K562 (cell line): ENCODE measurements at regions not wholly inside any gene's neighbourhood (a gene's known extent, or its start where the extent isn't known, plus 50 kb on each side); places are given as distances from the start of the nearest gene placed in this dataset.

Experiments used
- ATAC-seq: fragments of 200-7000 bp; cut with Tn5 transposase; 3 replicates; pipeline ENCODE4 v1.9.1; 2020; ENCODE audit warnings: moderate library complexity
- BruUV-seq: library from RNA; stranded (reverse); fragments of 400-500 nt; replicated peaks from 2 replicates; lab custom pipeline; 2021; lab: Mats Ljungman, UMichigan
- CTCF ChIA-PET: fragments of 300-600 bp; formaldehyde crosslinking; extraction: SDS; loops from one replicate; lab custom pipeline; 2021; ENCODE audit warnings: low intra/inter-chr PET ratio; lab: Yijun Ruan, JAX
- POLR2A ChIA-PET: fragments of 300-600, 350-650 bp; sonication (Branson Sonifier 250); formaldehyde crosslinking; extraction: SDS; loops from one replicate; lab custom pipeline; 2021; ENCODE audit warnings: antibody characterized with exemption, inconsistent platforms; lab: Yijun Ruan, JAX
- DNase-seq, 4 experiments: peaks; one replicate each; pipeline versions ENCODE4 v3.0.0 to v3.0.0-alpha.2; 2011 to 2018; ENCODE audit warnings: low spot score in 3 of 4, mixed read lengths in 3 of 4; ENCODE audit errors: extremely low read depth in 1 of 4
- FAIRE-seq: peaks from 2 replicates; lab custom pipeline; 2011; peaks lifted over from hg19 to GRCh38; lab: Jason Lieb, UNC
- H2AFZ ChIP-seq: 2 replicates; pipeline ENCODE4 v1.6.0; 2011; ENCODE audit warnings: low read depth, low read length, control low read depth, inconsistent platforms
- H3K27ac ChIP-seq: fragments of 200-600 bp; 3 replicates; pipeline ENCODE4 v1.8.0; 2011; ENCODE audit warnings: low read depth, mild to moderate bottlenecking, control low read depth, inconsistent platforms, low read length, moderate library complexity, mixed read lengths; ENCODE audit errors: extremely low read depth
- H3K27me3 ChIP-seq, 2 experiments: fragments of 300-600 bp in 1 of 2; 2 replicates in 1 of 2; 3 replicates in 1 of 2; pipeline versions ENCODE4 v1.6.0 to v1.8.0; 2011; ENCODE audit warnings: inconsistent platforms in 2 of 2, low read length in 2 of 2, mild to moderate bottlenecking in 1 of 2, mixed read lengths in 1 of 2, moderate library complexity in 1 of 2; ENCODE audit not compliant: control insufficient read depth in 2 of 2, insufficient read depth in 2 of 2
- H3K36me3 ChIP-seq: fragments of 300-600 bp; 3 replicates; pipeline ENCODE4 v1.8.0; 2011; ENCODE audit warnings: mild to moderate bottlenecking, low read length, inconsistent platforms; ENCODE audit not compliant: control insufficient read depth, insufficient read depth
- H3K4me1 ChIP-seq, 2 experiments: fragments of 200-600 bp in 1 of 2; replicated peaks in 1 of 2; 2 replicates in 1 of 2; 3 replicates in 1 of 2; pipeline versions ENCODE4 v1.5.1 to v1.8.0; 2011; ENCODE audit warnings: inconsistent platforms in 2 of 2, low read length in 2 of 2, mild to moderate bottlenecking in 1 of 2, mixed read lengths in 1 of 2, moderate library complexity in 1 of 2; ENCODE audit not compliant: control insufficient read depth in 2 of 2, insufficient read depth in 2 of 2
- H3K4me2 ChIP-seq: 2 replicates; pipeline ENCODE4 v1.6.1; 2011; ENCODE audit warnings: low read length, control low read depth, inconsistent platforms, mixed read lengths; ENCODE audit not compliant: insufficient read depth
- H3K4me3 ChIP-seq: fragments of 200-600 bp; sonication (generic), shearing (Covaris generic); 2 replicates; pipeline ENCODE4 v1.5.1; 2016; ENCODE audit warnings: control low read depth, inconsistent platforms
- H3K79me2 ChIP-seq: fragments of 200-600 bp; 3 replicates; pipeline ENCODE4 v1.8.0; 2011; ENCODE audit warnings: low read length, inconsistent platforms; ENCODE audit not compliant: control insufficient read depth, insufficient read depth
- H3K9ac ChIP-seq, 2 experiments: 2 replicates each; pipeline versions ENCODE4 v1.6.0 to v1.6.1; 2011; ENCODE audit warnings: low read depth in 2 of 2, low read length in 2 of 2, control low read depth in 1 of 2, inconsistent platforms in 1 of 2, mild to moderate bottlenecking in 1 of 2, mixed read lengths in 1 of 2; ENCODE audit not compliant: insufficient read depth in 1 of 2
- H3K9me1 ChIP-seq: one replicate; pipeline ENCODE4 v1.6.0; 2011; ENCODE audit warnings: inconsistent platforms, mild to moderate bottlenecking, low read length, moderate library complexity; ENCODE audit not compliant: control insufficient read depth, insufficient read depth
- H3K9me3 ChIP-seq: replicated peaks from 2 replicates; pipeline ENCODE4 v1.5.1; 2011; ENCODE audit warnings: low read depth, low read length, inconsistent platforms; ENCODE audit not compliant: control insufficient read depth, insufficient read depth
- H4K20me1 ChIP-seq: replicated peaks from 2 replicates; pipeline ENCODE4 v1.6.1; 2011; ENCODE audit warnings: low read length, inconsistent platforms, mixed read lengths; ENCODE audit not compliant: control insufficient read depth, insufficient read depth
- FOXK2 ChIP-seq, 2 experiments: fragments of 450-650 bp; IDR thresholded peaks in 1 of 2; conservative IDR thresholded peaks in 1 of 2; 2 replicates each; pipeline ENCODE4 v1.6.1; 2016; ENCODE audit warnings: low read depth in 2 of 2, mild to moderate bottlenecking in 1 of 2
- GTF2F1 ChIP-seq: IDR thresholded peaks from 2 replicates; pipeline ENCODE4 v1.6.1; 2011; ENCODE audit warnings: low read depth, low read length, improper control_type of control experiment
- SMC3 ChIP-seq: conservative IDR thresholded peaks from 2 replicates; pipeline ENCODE4 v1.6.1; 2011; ENCODE audit warnings: low read depth, low read length, improper control_type of control experiment; ENCODE audit not compliant: insufficient read depth
- ZNF57 ChIP-seq: fragments of 450-650 bp; formaldehyde crosslinking; IDR thresholded peaks from 2 replicates; pipeline ENCODE4 v1.4.0; 2020; ENCODE audit warnings: mild to moderate bottlenecking, moderate library complexity
- WGBS: fragments of 100-300 bp; shearing (Covaris generic); methylation state at CpG from one replicate; pipeline ENCODE4 v1.1.6; 2016; ENCODE audit warnings: low coverage, mixed read lengths; ENCODE audit not compliant: insufficient coverage; ENCODE audit errors: missing lambda C conversion rate; 5-methylcytosine and 5-hydroxymethylcytosine counted together
- in situ Hi-C: fragments of 300-500 bp; cut with MboI; formaldehyde crosslinking; loops from 4 replicates; pipeline ENCODE4 v1.15.0; 2018; ENCODE audit warnings: inconsistent platforms, mixed read lengths
- intact Hi-C: fragments of 100-400 bp; cut with micrococcal nuclease; formaldehyde crosslinking; loops from 2 replicates; pipeline ENCODE4 v1.14.2; 2022
- TF ChIP-seq, protein P1 (sequence below): fragments of 450-650 bp; IDR thresholded peaks from 2 replicates; pipeline ENCODE4 v1.6.1; 2016; ENCODE audit warnings: mild to moderate bottlenecking, moderate library complexity
- TF ChIP-seq, protein P2 (sequence below), 2 experiments: IDR thresholded peaks; 2 replicates each; pipeline ENCODE4 v1.6.1; 2011; ENCODE audit warnings: borderline replicate concordance in 1 of 2, control low read depth in 1 of 2, low read depth in 1 of 2, low read length in 1 of 2, mild to moderate bottlenecking in 1 of 2, mixed read lengths in 1 of 2, moderate library complexity in 1 of 2; ENCODE audit not compliant: insufficient read depth in 1 of 2, insufficient read length in 1 of 2, poor library complexity in 1 of 2, severe bottlenecking in 1 of 2; ENCODE audit errors: extremely low read depth in 1 of 2

DNA sequence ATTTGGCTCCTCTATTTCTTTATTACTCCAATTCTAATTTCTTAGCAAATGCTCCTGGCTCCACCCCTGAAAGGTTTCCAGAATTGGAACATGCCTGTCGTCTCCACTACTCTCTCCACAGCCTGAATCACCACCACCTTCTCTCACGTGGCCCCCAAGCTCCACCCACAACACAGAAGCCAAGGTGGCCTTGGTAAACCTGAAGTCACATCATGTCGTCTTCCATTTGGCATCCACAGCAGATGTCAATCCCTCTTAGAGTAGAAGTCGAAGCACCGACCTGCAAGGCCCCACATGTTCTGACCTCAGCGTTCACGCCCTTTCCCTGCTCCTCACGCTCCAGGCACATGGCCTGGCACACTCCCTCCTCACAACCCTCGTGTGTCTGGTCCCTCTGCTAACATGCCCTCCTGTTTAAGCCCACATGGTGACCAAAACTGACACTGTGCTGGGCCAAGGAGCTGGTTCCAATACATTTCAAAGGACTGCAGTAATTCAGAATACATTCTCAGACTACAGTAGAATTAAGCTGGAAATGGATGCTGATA is 56.3 kb upstream of the GPC1 start:
- in situ Hi-C loops, result no loop called here
- Histone ChIP-seq H3K79me2 (no peaks in the 10 kb centered on the region), H3K9me3 (no peaks in the 10 kb centered on the region), H4K20me1 (no peaks in the 10 kb centered on the region), H3K27ac (no peak overlapping the region), H3K27me3 (peaks cover 0 to 51% of the 10 kb centered on the region in 2 experiments; a peak in 3 of 5 replicates), H3K9ac (no peak overlapping the region), H3K4me1 (peaks cover 0 to 4% of the 10 kb centered on the region in 2 experiments; a peak in 2 of 5 replicates), H3K36me3 (no peaks in the 10 kb centered on the region), H3K9me1 (no peaks in the 10 kb centered on the region), H3K4me3 (no peak overlapping the region), H2AFZ (no peak overlapping the region), H3K4me2 (no peak overlapping the region)
- POLR2A ChIA-PET, result no interaction called here
- intact Hi-C loops, result no loop called here
- 6% methylated on average over 9 of the region's 9 CpGs for WGBS
- DNase-seq (no peak), FAIRE-seq (no peak), ATAC-seq (no peak)
- BruUV-seq, result no TSS peak
- CTCF ChIA-PET, result no interaction called here
- TF ChIP-seq, protein P1, sequence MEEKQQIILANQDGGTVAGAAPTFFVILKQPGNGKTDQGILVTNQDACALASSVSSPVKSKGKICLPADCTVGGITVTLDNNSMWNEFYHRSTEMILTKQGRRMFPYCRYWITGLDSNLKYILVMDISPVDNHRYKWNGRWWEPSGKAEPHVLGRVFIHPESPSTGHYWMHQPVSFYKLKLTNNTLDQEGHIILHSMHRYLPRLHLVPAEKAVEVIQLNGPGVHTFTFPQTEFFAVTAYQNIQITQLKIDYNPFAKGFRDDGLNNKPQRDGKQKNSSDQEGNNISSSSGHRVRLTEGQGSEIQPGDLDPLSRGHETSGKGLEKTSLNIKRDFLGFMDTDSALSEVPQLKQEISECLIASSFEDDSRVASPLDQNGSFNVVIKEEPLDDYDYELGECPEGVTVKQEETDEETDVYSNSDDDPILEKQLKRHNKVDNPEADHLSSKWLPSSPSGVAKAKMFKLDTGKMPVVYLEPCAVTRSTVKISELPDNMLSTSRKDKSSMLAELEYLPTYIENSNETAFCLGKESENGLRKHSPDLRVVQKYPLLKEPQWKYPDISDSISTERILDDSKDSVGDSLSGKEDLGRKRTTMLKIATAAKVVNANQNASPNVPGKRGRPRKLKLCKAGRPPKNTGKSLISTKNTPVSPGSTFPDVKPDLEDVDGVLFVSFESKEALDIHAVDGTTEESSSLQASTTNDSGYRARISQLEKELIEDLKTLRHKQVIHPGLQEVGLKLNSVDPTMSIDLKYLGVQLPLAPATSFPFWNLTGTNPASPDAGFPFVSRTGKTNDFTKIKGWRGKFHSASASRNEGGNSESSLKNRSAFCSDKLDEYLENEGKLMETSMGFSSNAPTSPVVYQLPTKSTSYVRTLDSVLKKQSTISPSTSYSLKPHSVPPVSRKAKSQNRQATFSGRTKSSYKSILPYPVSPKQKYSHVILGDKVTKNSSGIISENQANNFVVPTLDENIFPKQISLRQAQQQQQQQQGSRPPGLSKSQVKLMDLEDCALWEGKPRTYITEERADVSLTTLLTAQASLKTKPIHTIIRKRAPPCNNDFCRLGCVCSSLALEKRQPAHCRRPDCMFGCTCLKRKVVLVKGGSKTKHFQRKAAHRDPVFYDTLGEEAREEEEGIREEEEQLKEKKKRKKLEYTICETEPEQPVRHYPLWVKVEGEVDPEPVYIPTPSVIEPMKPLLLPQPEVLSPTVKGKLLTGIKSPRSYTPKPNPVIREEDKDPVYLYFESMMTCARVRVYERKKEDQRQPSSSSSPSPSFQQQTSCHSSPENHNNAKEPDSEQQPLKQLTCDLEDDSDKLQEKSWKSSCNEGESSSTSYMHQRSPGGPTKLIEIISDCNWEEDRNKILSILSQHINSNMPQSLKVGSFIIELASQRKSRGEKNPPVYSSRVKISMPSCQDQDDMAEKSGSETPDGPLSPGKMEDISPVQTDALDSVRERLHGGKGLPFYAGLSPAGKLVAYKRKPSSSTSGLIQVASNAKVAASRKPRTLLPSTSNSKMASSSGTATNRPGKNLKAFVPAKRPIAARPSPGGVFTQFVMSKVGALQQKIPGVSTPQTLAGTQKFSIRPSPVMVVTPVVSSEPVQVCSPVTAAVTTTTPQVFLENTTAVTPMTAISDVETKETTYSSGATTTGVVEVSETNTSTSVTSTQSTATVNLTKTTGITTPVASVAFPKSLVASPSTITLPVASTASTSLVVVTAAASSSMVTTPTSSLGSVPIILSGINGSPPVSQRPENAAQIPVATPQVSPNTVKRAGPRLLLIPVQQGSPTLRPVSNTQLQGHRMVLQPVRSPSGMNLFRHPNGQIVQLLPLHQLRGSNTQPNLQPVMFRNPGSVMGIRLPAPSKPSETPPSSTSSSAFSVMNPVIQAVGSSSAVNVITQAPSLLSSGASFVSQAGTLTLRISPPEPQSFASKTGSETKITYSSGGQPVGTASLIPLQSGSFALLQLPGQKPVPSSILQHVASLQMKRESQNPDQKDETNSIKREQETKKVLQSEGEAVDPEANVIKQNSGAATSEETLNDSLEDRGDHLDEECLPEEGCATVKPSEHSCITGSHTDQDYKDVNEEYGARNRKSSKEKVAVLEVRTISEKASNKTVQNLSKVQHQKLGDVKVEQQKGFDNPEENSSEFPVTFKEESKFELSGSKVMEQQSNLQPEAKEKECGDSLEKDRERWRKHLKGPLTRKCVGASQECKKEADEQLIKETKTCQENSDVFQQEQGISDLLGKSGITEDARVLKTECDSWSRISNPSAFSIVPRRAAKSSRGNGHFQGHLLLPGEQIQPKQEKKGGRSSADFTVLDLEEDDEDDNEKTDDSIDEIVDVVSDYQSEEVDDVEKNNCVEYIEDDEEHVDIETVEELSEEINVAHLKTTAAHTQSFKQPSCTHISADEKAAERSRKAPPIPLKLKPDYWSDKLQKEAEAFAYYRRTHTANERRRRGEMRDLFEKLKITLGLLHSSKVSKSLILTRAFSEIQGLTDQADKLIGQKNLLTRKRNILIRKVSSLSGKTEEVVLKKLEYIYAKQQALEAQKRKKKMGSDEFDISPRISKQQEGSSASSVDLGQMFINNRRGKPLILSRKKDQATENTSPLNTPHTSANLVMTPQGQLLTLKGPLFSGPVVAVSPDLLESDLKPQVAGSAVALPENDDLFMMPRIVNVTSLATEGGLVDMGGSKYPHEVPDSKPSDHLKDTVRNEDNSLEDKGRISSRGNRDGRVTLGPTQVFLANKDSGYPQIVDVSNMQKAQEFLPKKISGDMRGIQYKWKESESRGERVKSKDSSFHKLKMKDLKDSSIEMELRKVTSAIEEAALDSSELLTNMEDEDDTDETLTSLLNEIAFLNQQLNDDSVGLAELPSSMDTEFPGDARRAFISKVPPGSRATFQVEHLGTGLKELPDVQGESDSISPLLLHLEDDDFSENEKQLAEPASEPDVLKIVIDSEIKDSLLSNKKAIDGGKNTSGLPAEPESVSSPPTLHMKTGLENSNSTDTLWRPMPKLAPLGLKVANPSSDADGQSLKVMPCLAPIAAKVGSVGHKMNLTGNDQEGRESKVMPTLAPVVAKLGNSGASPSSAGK, result peak; percentile 25; the same call in 1 of the 2 replicates
- TF ChIP-seq FOXK2 (conservative IDR thresholded peaks at IDR 0.05 in 1 of 2, IDR thresholded peaks at IDR 0.05 in 1 of 2; ENCODE audit: low read depth in 2 of 2) (no peak), SMC3 (no peak), GTF2F1 (no peak), ZNF57 (CRISPR knock-in tag) (no peak)
- TF ChIP-seq, protein P2, sequence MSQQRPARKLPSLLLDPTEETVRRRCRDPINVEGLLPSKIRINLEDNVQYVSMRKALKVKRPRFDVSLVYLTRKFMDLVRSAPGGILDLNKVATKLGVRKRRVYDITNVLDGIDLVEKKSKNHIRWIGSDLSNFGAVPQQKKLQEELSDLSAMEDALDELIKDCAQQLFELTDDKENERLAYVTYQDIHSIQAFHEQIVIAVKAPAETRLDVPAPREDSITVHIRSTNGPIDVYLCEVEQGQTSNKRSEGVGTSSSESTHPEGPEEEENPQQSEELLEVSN (IDR thresholded peaks at IDR 0.05; ENCODE audit: borderline replicate concordance in 1 of 2, extremely low read depth in 1 of 2, insufficient read depth in 1 of 2, insufficient read length in 1 of 2, low read depth in 1 of 2, low read length in 1 of 2, poor library complexity in 1 of 2, severe bottlenecking in 1 of 2), result peak in 1 of 2 experiments; percentile 10
